ENCODE measurements at regions not wholly inside any gene's neighbourhood (a gene's known extent, or its start where the extent isn't known, plus 50 kb on each side); places are given as distances from the start of the nearest gene placed in this dataset.

GRCh38 chr2:57842531-57842930 lies 204.1 kb upstream of the VRK2 start:
- no peaks in the 10 kb centered on the region for H3K36me3 ChIP-seq (replicated peaks in 1 of 2; ENCODE audit: control insufficient read depth in 1 of 2, insufficient read depth in 2 of 2, low read length in 1 of 2)
- H3F3A ChIP-seq (replicated peaks; ENCODE audit: insufficient read depth), result no peaks in the 10 kb centered on the region
- no peaks in the 10 kb centered on the region for H3K9me3 ChIP-seq
- no peaks in the 10 kb centered on the region for H3K79me2 ChIP-seq (ENCODE audit: insufficient read depth)
- WGBS (ENCODE audit: low lambda C conversion rate), result 88% methylated on average over 1 of the region's 1 CpG
- no peak overlapping the region for H3K27ac ChIP-seq (ENCODE audit: low read depth in 2 of 2, low read length in 1 of 2)
- no peaks in the 10 kb centered on the region for H3K27me3 ChIP-seq (ENCODE audit: insufficient read depth)
- ChIA-PET CTCF (no interaction called here), POLR2A (no interaction called here)
- no peak overlapping the region for H3K4me3 ChIP-seq (ENCODE audit: low read depth in 2 of 2, low read length in 1 of 2)
- H3K9ac ChIP-seq, result no peak overlapping the region
- H3K4me1 ChIP-seq (ENCODE audit: control insufficient read depth in 1 of 2, insufficient read depth in 2 of 2, low read depth in 1 of 2, low read length in 1 of 2), result no peaks in the 10 kb centered on the region
- no peak overlapping the region for H2AFZ ChIP-seq (ENCODE audit: low read depth)
- H3K4me2 ChIP-seq, result no peak overlapping the region
- TF ChIP-seq RXRA (IDR thresholded peaks at IDR 0.05; ENCODE audit: borderline replicate concordance, low read depth) (no peak), CTCF (IDR thresholded peaks at IDR 0.05) (no peak), FOXM1 (IDR thresholded peaks at IDR 0.05; ENCODE audit: low read depth) (no peak), REST (IDR thresholded peaks at IDR 0.05; ENCODE audit: low read depth, low read length) (no peak), IRF3 (IDR thresholded peaks at IDR 0.05; ENCODE audit: low read depth, low read length) (no peak), RCOR1 (IDR thresholded peaks at IDR 0.05; ENCODE audit: low read length) (no peak), PBX3 (IDR thresholded peaks at IDR 0.05) (no peak), MAX (IDR thresholded peaks at IDR 0.05; ENCODE audit: low read depth) (no peak), EP300 (IDR thresholded peaks at IDR 0.05; ENCODE audit: borderline replicate concordance in 1 of 2, low read depth in 1 of 2, low read length in 1 of 2) (no peak), NRF1 (IDR thresholded peaks at IDR 0.05; ENCODE audit: low read depth, low read length) (no peak), NFIC (IDR thresholded peaks at IDR 0.05; ENCODE audit: borderline replicate concordance) (no peak), YY1 (IDR thresholded peaks at IDR 0.05; ENCODE audit: low read depth) (no peak), MEF2A (IDR thresholded peaks at IDR 0.05; ENCODE audit: borderline replicate concordance, low read depth) (no peak), GABPA (IDR thresholded peaks at IDR 0.05; ENCODE audit: low read depth) (no peak), SIN3A (IDR thresholded peaks at IDR 0.05; ENCODE audit: borderline replicate concordance, low read depth, low read length) (no peak), TCF12 (IDR thresholded peaks at IDR 0.05) (no peak), RAD21 (IDR thresholded peaks at IDR 0.05; ENCODE audit: low read length) (no peak), FOSL2 (IDR thresholded peaks at IDR 0.05; ENCODE audit: borderline replicate concordance, low read depth) (no peak), TEAD4 (IDR thresholded peaks at IDR 0.05; ENCODE audit: borderline replicate concordance, insufficient read depth) (no peak), TAF1 (IDR thresholded peaks at IDR 0.05; ENCODE audit: borderline replicate concordance, low read depth, low read length) (no peak)
- no peaks in the 10 kb centered on the region for H4K20me1 ChIP-seq (ENCODE audit: insufficient read depth)
- DNase-seq, result no peak
- no peaks in the 10 kb centered on the region for H3K9me2 ChIP-seq
